HG02759 (cell line): ENCODE measurements at regions not wholly inside any gene's neighbourhood (a gene's known extent, or its start where the extent isn't known, plus 50 kb on each side); places are given as distances from the start of the nearest gene placed in this dataset.

Source experiments
- ATAC-seq: cut with Tn5 transposase; IDR thresholded peaks from one replicate; pipeline ENCODE4 v1.9.1; 2021; ENCODE audit warnings: mild to moderate bottlenecking, moderate library complexity; ENCODE audit not compliant: unreplicated experiment

GRCh38 chr18:60962625-60963024 is 370.6 kb upstream of the CDH20 start:
- ATAC-seq: no peak

- ATAC-seq: no peak
Observed at GRCh38 chr18:60965856-60966255, 367.4 kb upstream of the CDH20 start.

GRCh38 chr18:60966876-60967275 is 366.4 kb upstream of the CDH20 start:
- ATAC-seq: no peak

GRCh38 chr18:60975420-60975819 is 357.8 kb upstream of the CDH20 start:
- no peak for ATAC-seq

DNA sequence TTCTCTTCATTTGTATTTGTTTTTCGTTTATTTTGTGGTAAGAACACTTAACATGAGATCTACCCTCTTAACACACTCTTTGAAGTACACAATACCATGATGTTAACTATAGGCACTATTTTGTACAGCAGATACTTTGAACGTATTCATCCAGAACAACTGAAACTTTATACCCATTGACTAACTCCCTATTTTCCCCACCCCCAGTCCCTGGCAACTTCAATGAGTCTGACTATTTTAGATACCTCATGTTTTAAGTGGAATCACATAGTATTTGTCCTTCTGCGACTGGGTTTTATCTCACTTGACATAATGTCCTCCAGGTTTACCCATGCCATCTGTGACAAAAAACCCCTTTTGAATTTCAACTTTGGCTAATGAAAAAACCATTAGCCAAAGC is 356.3 kb upstream of the CDH20 start:
- ATAC-seq: no peak

- ATAC-seq: no peak
Observed at GRCh38 chr18:60978338-60978737, 354.9 kb upstream of the CDH20 start.

GRCh38 chr18:60980422-60981005 is 352.7 kb upstream of the CDH20 start:
- ATAC-seq: no peak

DNA sequence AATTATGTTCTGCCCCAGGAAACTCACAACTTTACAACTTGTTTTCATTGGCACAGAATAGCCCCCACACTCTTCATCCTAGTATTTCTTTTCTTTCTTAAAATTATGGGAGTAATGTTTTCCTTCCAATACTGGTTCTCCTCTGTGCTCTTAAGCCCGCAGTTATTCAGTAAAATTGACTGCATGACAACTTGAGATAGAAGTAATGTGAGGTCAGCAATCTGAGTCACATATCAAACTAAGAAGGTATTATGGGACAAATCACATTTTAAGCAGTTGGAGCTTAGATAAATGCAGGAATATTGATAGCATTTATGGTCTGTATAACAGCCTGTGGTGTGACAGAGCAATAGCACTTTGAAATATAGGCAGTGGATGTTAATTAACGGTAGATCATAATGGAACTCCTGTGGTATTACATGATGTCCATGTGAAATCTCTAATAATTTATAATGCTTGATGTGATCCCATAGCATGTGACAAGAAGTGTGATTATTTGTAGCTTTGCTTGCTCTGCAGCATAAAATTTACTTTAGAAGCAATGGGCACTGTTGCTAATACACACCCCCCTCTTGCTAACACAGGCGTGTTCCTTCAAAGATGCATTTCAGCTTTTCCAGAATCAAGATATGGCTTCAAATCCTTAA is 351.4 kb upstream of the CDH20 start:
- ATAC-seq: no peak

DNA sequence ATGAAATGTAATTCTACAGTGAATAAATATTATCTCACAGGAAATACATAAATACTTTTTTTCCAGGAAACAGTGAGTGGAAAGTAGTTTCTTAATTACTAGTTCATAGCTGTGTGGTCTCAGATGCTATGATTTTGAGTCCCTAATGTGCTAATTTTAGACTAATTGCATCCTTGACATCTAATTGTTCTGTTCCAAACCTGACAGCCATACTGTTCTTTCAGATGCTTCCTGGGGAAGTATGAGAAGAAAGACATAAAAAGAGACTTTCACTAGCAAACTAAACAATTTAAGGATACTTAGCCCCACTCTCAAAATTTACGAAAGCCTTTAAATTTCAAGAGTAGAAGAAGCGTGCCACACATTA is 350.9 kb upstream of the CDH20 start:
- no peak for ATAC-seq

DNA sequence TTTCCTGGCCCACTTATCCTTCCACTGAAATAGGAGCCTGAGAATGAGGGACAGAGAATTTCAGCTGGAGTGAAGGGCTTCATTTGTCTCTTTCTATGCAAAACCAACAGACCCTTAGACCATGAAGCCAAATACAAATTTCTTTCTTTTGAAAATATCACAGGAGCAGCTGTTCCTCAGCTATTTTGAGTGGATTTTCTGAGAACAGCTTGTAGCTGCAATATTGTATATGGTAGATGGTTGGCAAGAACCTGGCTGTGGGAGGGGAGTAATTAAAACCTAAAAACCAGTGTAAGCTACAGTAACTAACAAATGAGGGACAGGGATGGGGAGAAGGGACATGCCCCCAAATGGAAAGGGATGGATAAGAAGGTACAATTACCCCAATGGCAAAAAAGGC is 350.3 kb upstream of the CDH20 start:
- ATAC-seq: no peak

GRCh38 chr18:60984510-60984909 is 348.7 kb upstream of the CDH20 start:
- ATAC-seq: no peak

DNA sequence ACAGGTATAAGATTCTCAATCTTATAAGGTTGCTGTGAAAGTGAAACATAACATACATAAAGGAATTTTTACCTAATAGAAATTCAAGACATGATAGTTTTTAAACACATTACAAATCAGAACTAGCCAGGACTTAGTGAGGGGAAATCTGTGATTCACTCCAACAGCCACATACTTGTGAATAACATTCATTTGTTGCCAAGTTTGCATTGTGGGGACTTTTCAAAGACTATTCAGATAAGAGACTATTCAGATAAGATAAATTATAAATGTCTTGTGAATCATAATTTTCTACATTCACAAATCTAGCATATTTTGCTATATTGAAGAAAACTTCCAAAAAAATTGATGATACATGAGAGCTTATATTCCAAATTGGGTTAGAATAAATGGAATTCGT is 345.3 kb upstream of the CDH20 start:
- no peak for ATAC-seq

DNA sequence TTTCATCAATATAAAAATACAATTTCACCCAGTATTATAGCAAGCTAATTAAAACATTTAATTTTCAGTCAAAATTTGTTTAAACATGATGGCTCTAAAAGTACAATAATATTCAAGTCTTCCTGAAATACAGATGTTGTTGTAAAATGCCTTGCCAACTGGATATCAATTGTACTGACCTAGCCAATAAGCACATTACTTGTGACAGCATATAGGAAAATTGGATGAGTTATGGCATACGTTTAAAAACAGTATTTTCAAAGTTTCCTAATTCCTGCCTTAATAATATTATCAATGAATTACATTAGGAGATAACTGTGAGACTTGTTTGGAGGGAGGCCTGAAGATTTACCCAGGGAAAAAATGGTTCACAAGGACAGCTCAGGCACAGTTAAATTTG is 336.9 kb upstream of the CDH20 start:
- ATAC-seq: no peak

DNA sequence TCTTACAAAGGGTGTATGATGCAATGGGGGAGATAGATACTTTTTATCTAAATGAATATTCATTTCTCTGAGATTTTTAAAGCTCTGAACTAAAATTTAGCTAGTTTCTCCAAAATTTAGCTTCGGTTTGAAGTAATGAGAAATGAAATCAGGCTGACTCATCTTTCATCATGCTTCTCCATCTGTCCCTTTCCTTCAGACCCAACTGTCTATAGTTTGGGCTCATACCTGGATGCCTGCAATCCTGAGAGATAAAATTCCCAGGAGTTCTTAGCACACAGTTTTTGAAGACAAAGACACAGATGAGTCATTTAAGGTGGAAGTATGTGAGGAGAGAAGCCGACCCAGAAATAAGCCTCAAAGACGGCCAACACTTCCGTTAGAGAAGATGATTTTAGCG is 336.4 kb upstream of the CDH20 start:
- no peak for ATAC-seq

- no peak for ATAC-seq
Observed at GRCh38 chr18:61001138-61001537, 332.1 kb upstream of the CDH20 start.

DNA sequence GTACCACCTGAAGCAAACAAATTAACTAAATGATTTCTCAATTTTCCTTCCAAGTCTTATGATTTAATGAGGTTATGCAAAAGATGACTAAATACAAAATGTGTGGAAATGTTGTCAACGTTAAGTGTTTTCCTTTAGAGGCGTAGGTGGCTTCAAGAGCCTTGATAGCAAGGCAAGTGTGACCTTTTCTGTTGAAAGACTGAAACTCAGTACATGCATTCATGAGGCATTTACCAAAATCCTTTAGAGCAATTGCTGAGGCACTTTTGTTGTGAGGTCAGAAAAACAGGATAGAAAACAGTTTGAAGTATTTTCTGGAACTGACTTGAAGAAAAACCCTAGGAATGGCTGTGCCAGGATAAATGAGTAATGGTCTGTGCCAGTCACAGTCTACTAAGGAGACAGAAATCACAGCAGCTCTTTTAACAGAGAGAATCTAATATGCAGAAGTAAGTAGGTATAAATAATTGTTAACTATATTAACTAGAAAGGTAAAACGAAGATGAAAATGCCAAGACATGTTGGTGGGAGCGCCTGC is 326.5 kb upstream of the CDH20 start:
- ATAC-seq: no peak

DNA sequence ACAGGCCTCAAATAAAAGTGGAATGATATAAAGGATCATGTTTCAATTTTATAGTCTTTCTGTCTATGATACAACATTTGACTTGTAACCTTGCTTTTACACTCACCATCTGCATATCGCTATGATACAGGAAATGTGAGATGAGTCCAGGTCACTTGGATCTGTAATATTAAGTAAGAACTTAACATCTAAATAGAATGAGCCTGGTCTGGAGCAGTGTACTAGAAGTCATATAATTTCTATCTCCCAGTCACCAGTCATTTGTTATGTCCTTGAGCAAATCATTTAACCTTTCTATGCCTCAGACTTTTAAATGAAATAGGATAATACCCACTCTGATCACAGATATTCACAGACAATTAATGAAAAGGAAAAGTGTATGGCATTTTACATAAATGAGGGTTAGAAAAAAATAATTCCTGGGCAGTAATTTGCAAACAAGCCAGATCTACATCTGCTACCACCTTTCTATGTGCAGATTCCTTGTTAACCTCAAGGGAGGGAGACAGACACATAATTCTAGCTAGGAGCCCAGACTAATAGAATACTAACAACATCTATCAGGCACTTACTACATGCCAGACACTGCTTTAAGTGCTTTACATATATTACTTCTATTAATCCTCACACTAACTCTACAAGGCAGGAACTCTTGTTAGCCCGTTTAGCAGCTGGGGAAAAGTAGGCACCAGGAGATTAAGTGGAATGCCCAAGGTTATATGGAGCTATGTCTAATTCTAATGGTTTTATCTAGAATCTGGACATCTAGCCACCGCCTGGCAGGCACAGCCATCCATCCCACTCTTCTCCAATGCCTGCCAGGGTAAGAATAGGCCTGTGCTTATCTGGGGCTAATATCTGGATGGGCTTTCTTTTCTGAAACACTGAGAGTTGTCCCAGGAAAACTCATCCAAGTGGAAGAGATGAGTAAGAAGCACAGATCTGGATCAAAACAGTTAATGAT is 313.6 kb upstream of the CDH20 start:
- ATAC-seq: no peak

DNA sequence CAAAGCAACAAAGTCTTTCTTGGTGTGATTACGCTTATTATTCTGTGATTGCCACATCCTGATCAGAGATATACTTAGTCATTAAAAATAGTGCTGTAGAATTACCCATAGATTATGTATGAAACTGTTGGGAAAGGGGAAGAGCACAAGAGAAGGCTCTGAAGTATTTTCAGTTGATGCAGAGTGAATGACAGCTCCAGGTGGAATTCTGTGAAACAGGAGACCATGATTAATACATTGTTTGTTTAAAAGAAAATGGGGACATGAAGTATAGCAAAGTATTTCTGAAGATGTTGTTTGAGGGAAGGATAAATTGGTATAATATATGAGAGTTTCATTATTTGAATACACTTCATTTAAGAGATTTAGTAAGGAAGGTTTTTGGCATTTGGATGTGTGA is 307.6 kb upstream of the CDH20 start:
- ATAC-seq: no peak

GRCh38 chr18:61031626-61032025 is 301.6 kb upstream of the CDH20 start:
- no peak for ATAC-seq

GRCh38 chr18:61034580-61034979 is 298.6 kb upstream of the CDH20 start:
- ATAC-seq: no peak

DNA sequence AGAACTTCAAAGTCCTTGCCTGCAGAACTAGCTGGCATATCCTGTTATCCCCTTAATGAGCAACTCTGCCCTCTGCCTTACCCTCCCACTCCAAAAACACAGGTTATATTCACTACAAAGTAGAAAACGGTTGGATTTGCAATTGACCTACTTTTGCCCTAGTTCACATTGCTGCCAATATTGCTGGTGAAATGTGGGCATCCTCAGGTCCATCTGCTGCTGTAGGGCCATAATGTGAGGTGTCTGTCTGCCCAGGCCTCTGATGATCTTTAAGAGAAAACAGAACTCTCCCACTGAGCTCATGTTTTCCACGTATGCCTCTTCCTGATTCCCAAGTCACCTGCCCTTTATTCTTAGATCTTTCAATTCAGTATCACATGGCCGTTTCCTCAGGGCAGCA is 294.0 kb upstream of the CDH20 start:
- no peak for ATAC-seq

GRCh38 chr18:61047794-61048193 is 285.4 kb upstream of the CDH20 start:
- no peak for ATAC-seq
